ENCODE measurements at regions not wholly inside any gene's neighbourhood (a gene's known extent, or its start where the extent isn't known, plus 50 kb on each side); places are given as distances from the start of the nearest gene placed in this dataset.

GRCh38 chr3:181442066-181442465 lies 269.7 kb upstream of the SOX2 start:
- Mint-ChIP-seq H3K36me3 (no peaks in the 10 kb centered on the region), H3K9me3 (no peaks in the 10 kb centered on the region), H3K27me3 (ENCODE audit: low read depth) (no peaks in the 10 kb centered on the region), H3K4me3 (no peak overlapping the region), H3K4me1 (no peaks in the 10 kb centered on the region), H3K27ac (no peak overlapping the region)
- DNase-seq (ENCODE audit: low spot score in 2 of 2, unreplicated experiment in 2 of 2), result no peak
- TF ChIP-seq CTCF (IDR thresholded peaks at IDR 0.05; ENCODE audit: unreplicated experiment), result no peak

GRCh38 chr3:181432992-181433391 lies 278.7 kb upstream of the SOX2 start:
- DNase-seq (ENCODE audit: low spot score in 2 of 2, unreplicated experiment in 2 of 2), result no peak
- Mint-ChIP-seq H3K27ac (no peak overlapping the region), H3K27me3 (ENCODE audit: low read depth) (no peaks in the 10 kb centered on the region), H3K9me3 (no peaks in the 10 kb centered on the region), H3K4me3 (no peak overlapping the region), H3K36me3 (no peaks in the 10 kb centered on the region), H3K4me1 (peaks cover 3% of the 10 kb centered on the region)
- no peak for TF ChIP-seq CTCF (IDR thresholded peaks at IDR 0.05; ENCODE audit: unreplicated experiment)

GRCh38 chr3:181431748-181432147 lies 280.0 kb upstream of the SOX2 start:
- no peak for TF ChIP-seq CTCF (IDR thresholded peaks at IDR 0.05; ENCODE audit: unreplicated experiment)
- H3K27me3 Mint-ChIP-seq (ENCODE audit: low read depth), result no peaks in the 10 kb centered on the region
- no peak for DNase-seq (ENCODE audit: low spot score in 2 of 2, unreplicated experiment in 2 of 2)
- H3K9me3 Mint-ChIP-seq, result no peaks in the 10 kb centered on the region
- no peaks in the 10 kb centered on the region for H3K36me3 Mint-ChIP-seq
- peaks cover 3% of the 10 kb centered on the region for H3K4me1 Mint-ChIP-seq
- H3K27ac Mint-ChIP-seq, result no peak overlapping the region
- H3K4me3 Mint-ChIP-seq, result no peak overlapping the region

- H3K27me3 Mint-ChIP-seq (ENCODE audit: low read depth), result no peaks in the 10 kb centered on the region
- no peaks in the 10 kb centered on the region for H3K36me3 Mint-ChIP-seq
- H3K4me3 Mint-ChIP-seq, result no peak overlapping the region
- no peak for DNase-seq (ENCODE audit: low spot score in 2 of 2, unreplicated experiment in 2 of 2)
- no peak for TF ChIP-seq CTCF (IDR thresholded peaks at IDR 0.05; ENCODE audit: unreplicated experiment)
- H3K9me3 Mint-ChIP-seq, result no peaks in the 10 kb centered on the region
- no peaks in the 10 kb centered on the region for H3K4me1 Mint-ChIP-seq
- H3K27ac Mint-ChIP-seq, result no peak overlapping the region
Observed at GRCh38 chr3:181425074-181425473, 286.7 kb upstream of the SOX2 start.

- Mint-ChIP-seq H3K27me3 (ENCODE audit: low read depth) (no peaks in the 10 kb centered on the region), H3K9me3 (no peaks in the 10 kb centered on the region), H3K36me3 (no peaks in the 10 kb centered on the region), H3K27ac (no peak overlapping the region), H3K4me1 (peaks cover 7% of the 10 kb centered on the region), H3K4me3 (no peak overlapping the region)
- no peak for DNase-seq (ENCODE audit: low spot score in 2 of 2, unreplicated experiment in 2 of 2)
- TF ChIP-seq CTCF (IDR thresholded peaks at IDR 0.05; ENCODE audit: unreplicated experiment), result no peak
Observed at GRCh38 chr3:181418233-181418632, 293.5 kb upstream of the SOX2 start.

GRCh38 chr3:181417748-181418147 lies 294.0 kb upstream of the SOX2 start:
- H3K27ac Mint-ChIP-seq, result no peak overlapping the region
- no peaks in the 10 kb centered on the region for H3K27me3 Mint-ChIP-seq (ENCODE audit: low read depth)
- H3K36me3 Mint-ChIP-seq, result no peaks in the 10 kb centered on the region
- no peak overlapping the region for H3K4me3 Mint-ChIP-seq
- no peaks in the 10 kb centered on the region for H3K9me3 Mint-ChIP-seq
- H3K4me1 Mint-ChIP-seq, result peaks cover 7% of the 10 kb centered on the region
- DNase-seq (ENCODE audit: low spot score in 2 of 2, unreplicated experiment in 2 of 2), result no peak
- TF ChIP-seq CTCF (IDR thresholded peaks at IDR 0.05; ENCODE audit: unreplicated experiment), result no peak
